Epithelial cell of proximal tubule (primary cell): ENCODE measurements at regions not wholly inside any gene's neighbourhood (a gene's known extent, or its start where the extent isn't known, plus 50 kb on each side); places are given as distances from the start of the nearest gene placed in this dataset.

Experiments used
- DNase-seq: peaks from one replicate; pipeline ENCODE4 v3.0.0-alpha.2; 2011; ENCODE audit warnings: low read depth
- H3K4me3 ChIP-seq: 2 replicates; pipeline ENCODE4 v1.5.1; 2011; ENCODE audit warnings: low read depth, mild to moderate bottlenecking, low read length
- TF ChIP-seq, protein P1 (sequence below): conservative IDR thresholded peaks from 2 replicates; pipeline ENCODE4 v1.5.1; 2012; ENCODE audit warnings: low read depth, mild to moderate bottlenecking, low read length

- no peak overlapping the region for H3K4me3 ChIP-seq
- TF ChIP-seq, protein P1, sequence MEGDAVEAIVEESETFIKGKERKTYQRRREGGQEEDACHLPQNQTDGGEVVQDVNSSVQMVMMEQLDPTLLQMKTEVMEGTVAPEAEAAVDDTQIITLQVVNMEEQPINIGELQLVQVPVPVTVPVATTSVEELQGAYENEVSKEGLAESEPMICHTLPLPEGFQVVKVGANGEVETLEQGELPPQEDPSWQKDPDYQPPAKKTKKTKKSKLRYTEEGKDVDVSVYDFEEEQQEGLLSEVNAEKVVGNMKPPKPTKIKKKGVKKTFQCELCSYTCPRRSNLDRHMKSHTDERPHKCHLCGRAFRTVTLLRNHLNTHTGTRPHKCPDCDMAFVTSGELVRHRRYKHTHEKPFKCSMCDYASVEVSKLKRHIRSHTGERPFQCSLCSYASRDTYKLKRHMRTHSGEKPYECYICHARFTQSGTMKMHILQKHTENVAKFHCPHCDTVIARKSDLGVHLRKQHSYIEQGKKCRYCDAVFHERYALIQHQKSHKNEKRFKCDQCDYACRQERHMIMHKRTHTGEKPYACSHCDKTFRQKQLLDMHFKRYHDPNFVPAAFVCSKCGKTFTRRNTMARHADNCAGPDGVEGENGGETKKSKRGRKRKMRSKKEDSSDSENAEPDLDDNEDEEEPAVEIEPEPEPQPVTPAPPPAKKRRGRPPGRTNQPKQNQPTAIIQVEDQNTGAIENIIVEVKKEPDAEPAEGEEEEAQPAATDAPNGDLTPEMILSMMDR = no peak
- DNase-seq = no peak
These were observed 62.3 kb upstream of the PLSCR4 start for GRCh38 chr3:146313031-146313745.

DNA sequence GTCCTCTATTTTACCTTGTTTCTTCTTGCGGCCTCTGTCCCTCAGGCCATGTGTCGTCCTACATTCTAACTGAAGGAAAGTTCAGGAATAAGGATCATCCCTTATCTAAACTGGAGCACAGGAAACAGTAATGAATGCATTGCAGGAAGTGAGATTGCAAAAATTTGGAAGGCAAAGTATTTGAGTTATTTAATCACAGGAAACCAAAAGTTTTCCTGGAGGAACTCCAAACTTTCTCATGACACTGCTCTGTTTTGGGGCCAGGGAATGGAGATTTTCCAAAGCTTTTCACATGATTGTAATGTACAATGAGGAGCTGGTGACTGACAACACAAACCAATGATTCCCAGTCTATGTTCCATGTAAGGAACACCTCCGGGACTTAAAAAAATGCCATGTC lies 57.8 kb upstream of the PLSCR4 start:
- DNase-seq = no peak
- H3K4me3 ChIP-seq = no peak overlapping the region
- TF ChIP-seq, protein P1 = no peak

DNA sequence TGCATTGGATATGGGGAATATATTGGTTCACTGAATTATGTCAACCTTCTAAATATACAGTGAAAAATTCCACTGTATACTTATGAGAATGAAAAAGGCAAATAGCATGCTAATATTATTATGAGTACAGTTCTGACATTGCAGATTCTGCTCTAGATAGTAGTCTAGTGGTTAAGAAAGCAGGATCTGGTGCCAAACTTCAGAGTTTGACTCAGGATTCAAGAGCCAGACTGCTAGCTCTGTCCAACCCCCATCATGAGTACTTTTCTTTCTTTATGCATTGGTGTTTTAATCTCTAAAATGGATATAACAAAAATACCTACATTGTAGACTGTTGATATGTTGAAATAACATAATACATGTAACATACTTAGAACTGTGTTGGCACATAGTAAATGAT lies 57.3 kb upstream of the PLSCR4 start:
- no peak for DNase-seq
- TF ChIP-seq, protein P1 = no peak
- H3K4me3 ChIP-seq = no peak overlapping the region

GRCh38 chr3:146307456-146307725 lies 56.5 kb upstream of the PLSCR4 start:
- DNase-seq = no peak
- H3K4me3 ChIP-seq = no peak overlapping the region
- TF ChIP-seq, protein P1 = no peak

- H3K4me3 ChIP-seq = no peak overlapping the region
- DNase-seq = no peak
- TF ChIP-seq, protein P1 = no peak
These were observed 56.0 kb upstream of the PLSCR4 start for GRCh38 chr3:146306656-146307455.

DNA sequence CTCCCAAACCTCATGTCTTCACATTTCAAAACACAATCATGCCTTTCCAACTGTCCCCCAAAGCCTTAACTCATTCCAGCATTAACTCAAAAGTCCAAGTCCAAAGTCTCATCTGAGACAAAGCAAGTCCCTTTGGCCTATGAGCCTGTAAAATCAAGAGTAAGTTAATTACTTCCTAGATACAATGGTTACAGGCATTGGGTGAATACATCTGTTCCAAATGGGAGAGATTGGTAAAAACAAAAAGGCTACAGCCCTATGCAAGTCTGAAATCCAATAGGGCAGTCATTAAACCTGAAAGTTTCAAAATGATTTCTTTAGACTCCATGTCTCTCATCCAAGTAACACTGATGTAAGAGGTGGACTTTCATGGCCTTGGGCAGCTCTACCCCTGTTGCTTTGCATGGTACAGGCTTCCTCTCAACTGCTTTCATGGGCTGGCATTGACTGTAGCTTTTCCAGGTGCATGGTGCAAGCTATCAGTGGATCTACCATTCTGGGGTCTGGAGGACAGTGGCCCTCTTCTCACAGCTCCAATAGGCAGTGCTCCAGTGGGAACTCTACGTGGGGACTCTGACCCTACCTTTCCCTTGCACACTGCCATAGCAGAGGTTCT lies 55.0 kb upstream of the PLSCR4 start:
- DNase-seq = no peak
- H3K4me3 ChIP-seq = no peak overlapping the region

More for the DNA sequence above, 55.0 kb upstream of the PLSCR4 start:
- TF ChIP-seq, protein P1 = no peak
